Glomerular visceral epithelial cell (primary cell): ENCODE measurements at regions not wholly inside any gene's neighbourhood (a gene's known extent, or its start where the extent isn't known, plus 50 kb on each side); places are given as distances from the start of the nearest gene placed in this dataset.

Experiments used
- DNase-seq: peaks from one replicate; pipeline ENCODE4 v3.0.0-alpha.2; 2016; ENCODE audit errors: extremely low spot score

DNA sequence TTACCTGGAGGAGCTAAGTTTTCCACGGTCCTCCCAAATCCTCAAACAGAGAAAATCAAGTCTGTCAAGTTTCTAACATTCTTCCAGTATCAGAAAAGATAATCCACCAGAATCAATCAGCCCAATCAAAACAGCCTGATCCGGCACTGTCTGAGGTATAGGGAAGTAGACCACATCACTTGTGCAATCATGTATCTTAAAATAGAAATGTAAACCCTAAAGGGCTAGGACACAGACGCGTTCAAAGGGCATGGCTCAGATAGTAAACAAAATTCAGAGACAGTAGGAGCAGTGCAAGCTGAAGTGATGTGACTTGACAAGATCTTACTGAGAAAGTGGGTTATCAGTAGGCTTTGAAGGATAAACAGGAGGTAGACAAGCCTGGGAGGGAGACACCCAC is 252.4 kb upstream of the DAPK1 start:
- no peak for DNase-seq

DNA sequence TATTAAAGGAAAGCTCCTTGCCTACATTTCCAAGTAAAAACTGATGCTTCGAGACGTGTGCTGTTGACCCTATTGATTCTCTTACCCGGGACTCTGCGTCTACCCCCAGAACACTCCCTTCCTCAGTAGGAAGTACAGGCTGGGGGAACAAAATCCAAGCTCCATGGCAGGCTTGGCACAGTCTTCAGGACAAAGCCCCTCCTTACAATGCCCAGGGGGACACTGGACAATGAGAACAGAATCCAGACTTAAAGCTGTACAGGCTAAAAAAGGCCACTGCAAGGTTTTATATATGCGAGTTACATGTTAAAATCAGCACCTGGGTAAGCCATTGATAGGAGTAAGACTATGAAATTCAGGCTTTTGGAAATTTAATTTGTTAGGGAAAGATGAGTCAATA is 250.6 kb upstream of the DAPK1 start:
- DNase-seq, result no peak

DNA sequence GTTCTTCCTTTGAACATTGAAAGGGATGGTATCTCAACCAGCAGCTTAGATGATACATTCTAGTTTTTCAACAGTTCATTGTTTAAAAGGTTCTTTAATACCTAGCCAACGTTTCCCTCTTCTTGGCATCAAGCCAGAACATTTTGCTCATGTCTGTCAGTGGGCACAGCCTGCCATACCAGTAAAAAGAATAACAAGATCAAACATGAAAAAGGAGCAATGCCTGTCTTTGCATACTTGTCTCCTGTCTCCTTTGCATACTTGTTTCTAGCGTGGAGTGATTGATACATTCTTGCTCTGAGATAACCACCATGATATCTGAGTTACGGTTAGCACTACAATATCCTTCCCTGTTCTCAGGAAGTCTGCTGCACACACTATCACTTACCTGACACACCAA is 248.6 kb upstream of the DAPK1 start:
- no peak for DNase-seq

DNA sequence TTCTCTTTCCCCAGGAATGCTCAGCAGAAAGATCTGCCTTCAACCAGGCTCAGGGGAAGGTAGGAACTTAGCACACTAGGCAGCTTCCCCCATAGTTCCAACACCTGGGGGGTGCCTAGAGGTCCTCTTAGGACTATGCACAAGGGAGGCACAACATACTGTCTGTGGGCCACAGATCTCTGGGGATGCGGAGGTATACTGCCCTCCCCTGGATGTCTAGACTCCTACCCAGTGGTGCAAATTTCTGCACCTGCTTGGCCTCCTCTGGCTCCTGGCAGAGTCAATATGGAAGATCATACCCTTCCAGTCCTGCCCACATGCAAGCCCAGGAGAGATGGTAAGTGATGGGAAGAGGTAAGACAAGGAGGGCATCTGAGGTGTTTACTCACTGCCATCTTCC is 247.5 kb upstream of the DAPK1 start:
- no peak for DNase-seq

DNA sequence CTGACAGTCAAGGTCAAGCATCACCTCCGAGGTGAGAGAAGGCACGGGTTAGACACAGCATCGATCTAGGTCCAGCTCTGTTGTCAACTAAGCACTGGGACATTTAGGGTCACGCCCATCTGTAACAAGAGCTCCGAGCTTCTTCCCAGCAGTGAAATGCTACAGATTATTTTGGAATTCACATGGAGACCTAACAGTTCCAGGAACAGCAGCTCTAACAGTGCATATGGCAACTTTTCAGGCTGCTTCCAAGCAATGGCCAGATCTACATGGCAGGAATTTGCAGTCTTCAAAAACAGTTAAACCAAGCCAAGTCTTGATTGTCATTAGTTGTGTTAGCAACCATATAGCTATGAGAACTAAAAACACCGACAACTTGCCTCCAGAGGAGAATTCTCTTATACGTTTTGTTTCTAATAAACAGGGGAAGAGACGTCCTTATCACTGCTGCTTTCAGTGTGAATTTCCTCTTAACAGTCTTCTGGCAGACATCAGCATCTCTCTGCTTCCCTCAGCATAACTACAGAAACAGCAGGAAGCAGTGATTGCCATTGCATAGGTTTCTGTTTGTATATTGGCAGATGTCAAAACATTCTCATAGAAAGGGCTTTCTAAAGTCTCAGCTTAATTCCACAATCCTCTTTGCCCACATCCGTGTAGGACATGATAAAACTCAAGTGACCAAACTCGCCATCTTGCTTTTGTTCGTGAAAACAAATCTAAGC is 242.1 kb upstream of the DAPK1 start:
- DNase-seq, result no peak

DNA sequence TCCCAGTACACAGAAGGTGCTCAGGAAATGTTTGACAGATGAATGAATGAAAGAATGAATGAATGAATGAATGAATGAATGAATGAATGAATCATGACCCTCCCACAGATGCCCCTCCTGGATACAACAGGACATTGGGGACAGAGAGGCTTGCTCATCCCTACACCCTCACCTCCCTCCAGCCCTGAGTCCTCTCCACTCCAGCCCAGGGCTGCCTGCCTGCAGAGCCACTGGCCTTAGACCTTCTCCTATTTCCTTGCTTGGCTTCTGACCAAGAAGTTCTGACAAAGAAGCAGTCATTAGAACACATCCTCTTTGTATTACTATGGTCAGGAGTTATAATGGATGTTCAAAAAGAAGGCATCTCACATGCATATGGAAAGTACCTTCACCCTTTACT is 240.7 kb upstream of the DAPK1 start:
- DNase-seq, result no peak

DNA sequence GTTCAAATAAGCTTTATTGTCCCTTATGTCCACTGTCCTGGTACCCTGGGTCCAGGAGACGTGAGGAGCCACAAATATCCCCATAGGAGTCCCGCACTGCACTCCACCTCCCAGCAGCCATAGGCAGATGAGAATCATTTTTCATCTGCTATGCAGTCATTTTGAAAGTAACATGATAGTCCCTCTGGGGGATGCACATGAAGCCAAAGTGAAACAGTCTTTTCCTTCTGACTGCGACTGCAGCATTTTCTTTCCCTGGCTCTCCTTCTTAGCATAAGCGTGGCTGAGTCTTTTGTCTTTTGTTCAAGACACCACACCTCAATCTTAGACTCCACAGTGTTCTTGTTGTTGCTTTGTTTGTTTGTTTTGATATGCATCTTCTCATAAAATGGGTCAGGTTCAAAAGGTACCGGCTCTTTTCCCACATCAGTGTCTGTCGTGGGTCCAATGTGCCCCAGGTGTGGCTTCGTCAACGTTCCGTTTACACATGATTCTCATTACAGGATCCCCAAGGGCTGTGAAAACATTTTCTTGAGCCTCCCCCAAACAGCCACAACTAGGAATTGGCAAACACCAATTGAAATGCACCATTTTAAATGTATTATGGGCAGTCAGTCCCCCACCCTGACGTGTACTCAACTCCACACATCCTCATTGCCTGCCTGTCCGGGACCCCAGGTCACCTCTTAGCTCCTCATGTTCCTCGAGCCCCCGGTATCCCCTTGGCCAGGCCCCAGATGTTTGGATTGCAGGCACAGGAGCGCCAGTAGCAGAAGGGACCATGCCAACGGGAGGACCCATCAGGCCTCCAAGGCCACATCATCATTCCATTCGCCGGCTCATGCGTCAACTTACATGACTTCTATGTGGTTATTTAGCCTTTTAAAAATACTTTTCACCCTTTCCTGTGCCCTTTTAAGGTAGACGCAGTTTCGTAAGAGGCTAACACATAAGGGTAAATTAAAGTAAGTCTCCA is 237.8 kb upstream of the DAPK1 start:
- DNase-seq, result no peak

DNA sequence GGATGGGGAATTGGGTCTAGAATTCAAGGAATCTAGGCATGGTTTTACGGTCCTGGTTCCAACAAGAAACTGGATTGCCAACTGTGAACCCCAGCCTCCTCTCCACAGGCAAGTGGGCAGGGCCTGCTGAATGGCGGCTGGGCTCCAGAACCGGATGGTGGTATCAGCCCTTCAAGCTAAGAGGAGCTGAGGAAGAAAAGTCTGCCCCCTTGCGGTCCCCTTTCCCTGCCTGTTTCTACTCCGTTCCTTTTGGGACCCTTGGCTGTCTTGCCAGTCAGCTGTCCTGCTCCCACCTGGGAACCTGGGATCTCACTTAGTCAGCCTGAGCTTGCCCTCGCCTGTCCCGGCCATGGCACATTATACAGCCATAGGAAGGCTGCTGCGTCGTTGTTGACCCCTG is 234.4 kb upstream of the DAPK1 start:
- DNase-seq, result no peak

DNA sequence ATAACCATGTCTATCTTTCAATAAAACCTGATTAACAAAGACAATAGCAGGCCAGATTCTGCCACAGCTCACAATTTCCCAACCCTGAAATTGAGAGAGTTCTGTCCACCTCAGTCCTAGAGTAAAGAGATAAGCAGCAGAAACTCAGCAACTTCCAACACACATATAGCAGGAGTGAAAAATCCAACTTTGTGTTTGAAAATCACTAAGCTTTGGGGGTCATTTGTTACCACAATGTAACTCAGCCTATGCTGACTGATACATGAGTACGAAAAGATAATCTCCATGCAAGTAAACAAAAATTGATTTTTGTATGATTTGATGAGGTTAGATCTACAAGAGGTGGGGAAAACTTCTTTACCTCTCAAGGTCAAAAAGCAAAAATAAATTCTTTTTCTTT is 231.0 kb upstream of the DAPK1 start:
- DNase-seq, result no peak

DNA sequence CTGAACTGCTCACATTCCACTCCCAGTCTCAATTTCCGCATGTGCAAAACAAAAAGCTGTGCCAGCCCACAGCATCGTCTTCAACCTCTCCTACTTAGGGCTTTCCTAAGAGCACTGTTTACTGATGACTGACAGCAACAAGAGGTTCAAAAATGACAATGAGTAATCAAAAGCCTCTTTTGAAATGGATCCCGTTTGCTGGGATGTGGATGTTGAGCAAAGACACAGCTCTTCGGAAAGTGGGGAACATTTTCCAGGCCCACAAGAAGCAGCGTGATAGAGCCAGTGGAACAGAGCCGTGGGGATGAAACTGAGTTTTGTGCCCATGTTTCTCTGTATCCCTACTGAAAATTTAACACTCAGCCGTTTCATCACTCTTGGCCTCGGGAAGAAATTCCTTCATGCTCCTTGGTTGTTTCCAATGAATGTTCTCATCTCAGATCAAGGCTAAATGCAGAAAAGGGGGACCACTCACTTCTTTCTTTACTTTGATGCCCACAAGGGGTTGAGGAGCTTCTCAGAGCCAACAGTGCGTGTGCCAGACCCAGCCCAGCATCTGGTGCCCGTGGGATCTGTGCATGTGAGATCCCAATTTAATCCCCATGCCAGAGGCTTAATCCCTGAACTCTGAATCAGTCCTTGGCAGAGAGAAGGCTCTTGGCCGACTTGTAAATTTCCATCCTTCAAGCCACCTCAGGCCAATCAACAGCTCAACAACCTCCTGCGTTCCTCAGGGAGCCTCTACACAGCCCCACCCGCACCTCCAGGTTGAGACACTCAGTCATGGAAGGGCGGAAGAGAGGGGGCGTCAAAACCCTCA is 230.2 kb upstream of the DAPK1 start:
- no peak for DNase-seq

DNA sequence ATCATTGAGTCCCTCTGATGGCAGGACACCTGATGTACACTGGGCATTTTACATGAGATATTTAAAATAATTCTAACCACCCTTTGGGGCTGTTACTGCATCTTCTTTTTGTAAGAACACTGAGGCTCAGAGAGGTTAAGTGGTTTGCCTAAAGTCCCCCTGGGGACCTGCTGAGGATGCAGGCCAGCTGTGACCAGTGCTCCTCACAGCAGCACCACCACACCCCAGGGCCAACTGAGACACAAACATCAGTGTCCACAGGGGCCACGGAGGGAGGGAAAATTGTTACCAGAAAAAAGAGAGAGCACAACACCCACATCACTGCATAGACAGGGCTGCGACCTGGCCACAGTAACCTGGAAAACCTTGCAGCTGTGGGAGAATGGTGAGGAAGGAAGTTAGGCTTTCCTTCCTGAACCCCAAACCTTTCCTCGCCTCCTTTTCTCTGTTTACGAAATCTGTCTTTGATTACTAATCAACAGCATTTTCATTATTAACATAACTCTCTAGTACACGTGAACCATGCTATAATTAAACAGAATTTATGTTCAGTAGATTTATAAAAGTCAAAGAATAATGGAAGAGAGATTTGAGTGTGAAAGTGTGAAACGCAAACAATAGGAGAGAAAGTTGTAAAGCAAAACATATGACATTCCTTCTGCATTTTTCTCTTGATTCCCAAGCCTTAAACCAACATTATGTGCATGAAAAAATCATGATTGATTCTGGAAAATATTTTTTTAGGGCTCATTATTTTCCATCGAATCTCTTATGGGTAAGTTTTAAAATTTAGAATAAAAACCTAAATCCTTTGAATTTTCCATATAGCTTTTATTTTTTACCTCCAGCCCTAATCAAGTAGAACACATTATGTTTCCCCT is 228.1 kb upstream of the DAPK1 start:
- DNase-seq, result no peak

DNA sequence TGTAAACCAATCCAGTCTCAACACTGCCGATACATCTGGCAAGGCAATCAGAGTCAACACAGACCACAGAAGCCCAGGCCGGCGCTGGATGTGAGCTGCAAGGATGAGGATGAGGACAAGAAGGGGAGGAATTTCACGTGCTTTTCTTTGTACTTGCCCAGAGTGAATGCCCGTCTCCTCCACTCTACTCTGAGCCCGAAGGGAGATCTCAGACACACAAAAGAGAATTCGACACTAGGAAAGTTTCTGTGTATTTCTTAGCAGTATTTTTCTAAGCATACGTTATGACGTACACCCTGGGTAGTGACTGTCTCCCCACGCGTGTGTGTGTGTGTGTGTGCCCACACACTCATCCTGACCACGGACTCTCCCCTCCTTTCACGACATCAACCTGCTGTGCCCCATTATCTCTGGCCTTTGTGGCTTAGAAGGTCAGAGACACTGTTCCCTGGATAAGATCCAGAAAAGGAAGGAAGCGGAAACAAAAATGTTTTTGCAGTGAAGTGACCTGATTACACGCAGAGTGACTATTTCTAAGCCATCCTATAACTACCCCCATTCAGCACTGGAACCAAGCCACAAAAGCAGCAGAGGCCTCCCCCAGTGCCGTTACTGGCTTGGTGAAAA is 227.3 kb upstream of the DAPK1 start:
- DNase-seq, result peak; percentile 74

DNA sequence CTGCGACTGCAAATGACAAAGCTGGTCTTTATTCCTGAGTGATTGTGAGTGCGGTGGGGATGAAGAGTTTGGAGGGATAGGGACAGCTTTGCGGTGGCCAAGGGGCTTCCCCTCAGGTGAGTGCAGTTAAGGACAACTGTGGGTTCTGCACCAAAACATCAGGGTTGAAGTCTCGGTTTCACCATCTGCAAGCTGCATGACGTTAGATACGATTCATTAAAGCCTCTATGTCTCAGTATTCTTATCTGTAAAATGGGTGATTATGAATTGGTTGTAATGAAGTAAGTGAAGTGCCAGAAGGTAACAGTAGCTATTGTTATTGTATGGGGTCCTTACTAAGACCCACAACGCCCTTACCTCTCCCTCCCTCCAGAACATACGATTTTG is 226.8 kb upstream of the DAPK1 start:
- DNase-seq, result no peak

DNA sequence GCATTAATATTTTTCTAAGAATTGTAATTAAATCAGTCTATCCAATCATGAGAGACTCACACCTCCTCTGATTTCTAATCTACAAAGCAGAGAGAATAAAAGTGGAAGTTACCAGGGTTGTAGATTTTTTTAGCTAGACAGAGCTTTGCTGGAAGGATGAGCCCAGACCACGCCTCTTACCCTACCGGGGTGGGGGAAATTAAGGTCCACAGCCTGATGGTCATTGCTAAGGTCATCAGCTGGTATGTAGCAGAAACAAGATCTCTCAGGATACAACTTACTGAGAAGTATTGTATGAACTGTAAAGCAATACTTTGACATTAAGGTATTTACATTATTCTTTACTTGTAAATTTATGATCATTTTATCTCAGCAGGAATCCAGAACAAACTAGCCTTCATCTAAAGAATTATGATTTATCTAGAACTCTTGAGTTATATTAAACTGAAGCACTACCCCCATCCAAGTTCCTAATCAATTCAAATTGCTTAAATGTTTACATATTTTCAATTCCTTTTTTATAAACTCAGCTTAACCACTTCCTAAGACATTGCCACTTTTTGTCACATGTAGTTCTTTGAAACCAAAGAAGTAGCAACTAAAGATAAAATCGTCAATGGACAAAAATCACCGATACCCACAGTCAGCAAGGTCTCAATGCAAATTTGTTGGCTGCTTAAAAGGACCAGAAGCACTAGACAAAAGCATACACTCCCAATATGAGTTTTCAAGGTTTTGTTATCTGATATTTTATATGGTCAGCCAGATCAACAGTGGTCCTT is 225.8 kb upstream of the DAPK1 start:
- no peak for DNase-seq

DNA sequence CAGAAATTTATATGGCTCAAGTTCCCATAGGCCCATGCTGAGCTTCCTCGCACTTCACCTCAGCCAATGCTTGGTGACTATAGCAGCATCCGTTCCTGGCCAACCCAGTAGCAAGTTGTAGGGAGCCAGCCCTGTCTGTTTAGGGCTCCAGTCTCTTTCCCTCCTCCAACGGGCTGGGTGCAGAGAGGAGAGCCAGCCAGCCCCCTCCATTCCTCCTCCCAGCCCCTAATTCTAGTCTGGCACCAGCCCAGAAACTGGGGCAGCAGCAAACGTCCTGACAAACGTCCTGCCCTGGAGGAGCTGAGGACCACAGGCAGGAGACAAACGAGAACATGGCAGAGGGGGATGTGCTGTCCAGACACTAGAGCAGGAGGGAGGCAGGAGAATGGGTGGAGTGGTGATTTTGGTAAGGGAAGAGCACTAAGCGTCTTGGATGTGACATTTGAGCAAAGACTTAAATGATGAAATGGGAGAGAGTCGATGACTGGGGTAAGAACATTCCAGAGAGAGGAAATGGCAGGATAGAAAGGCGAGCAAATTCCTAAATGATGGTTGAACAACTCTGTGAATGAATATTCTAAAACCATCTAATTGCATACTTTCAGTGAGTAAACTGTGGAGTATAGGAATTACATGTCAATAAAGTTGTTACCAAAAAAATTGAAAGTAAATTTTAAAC is 222.5 kb upstream of the DAPK1 start:
- no peak for DNase-seq

DNA sequence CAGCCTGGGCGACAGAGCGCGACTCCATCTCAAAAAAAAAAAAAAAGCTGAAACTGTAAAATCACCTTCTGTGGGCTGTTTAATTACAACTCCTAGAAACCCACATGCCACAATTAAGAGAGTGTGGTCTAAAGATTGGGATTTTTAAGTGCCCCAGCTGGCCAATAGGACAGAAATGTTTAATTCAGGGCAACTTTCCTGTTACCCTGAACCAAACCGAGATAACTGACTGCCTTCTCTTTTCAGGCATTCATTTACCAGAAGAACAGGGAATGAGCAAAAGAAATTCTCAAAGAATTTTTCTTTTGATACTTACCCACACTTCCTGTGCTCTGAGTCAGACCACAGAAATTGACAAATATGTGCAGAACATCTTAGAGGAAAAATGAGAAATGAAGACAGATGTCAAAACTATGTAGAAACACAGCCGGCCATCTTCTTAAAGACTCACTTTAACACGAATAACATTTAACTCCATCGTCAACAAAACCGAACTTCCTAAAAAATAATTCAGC is 221.3 kb upstream of the DAPK1 start:
- peak; percentile 70 for DNase-seq

DNA sequence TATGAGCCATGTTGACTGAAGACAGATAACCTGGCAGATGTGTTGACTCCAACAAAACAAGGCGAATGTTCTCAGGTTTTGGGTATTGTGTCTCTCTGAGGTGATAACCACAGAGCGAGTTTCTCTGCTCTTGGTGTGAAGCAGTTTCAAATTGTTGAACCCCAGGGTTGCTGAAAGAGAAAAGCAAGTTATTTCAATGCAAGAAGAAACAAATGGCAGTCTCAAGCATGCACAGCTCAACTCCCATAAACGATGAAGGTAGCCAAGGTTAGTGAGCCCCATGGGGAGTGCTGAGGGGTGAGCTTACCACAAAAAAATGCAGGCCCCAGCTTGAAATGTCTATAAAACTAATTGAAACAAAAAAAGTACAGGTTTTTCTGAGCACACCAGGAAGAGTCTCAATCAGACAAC is 220.8 kb upstream of the DAPK1 start:
- DNase-seq, result peak; percentile 28

DNA sequence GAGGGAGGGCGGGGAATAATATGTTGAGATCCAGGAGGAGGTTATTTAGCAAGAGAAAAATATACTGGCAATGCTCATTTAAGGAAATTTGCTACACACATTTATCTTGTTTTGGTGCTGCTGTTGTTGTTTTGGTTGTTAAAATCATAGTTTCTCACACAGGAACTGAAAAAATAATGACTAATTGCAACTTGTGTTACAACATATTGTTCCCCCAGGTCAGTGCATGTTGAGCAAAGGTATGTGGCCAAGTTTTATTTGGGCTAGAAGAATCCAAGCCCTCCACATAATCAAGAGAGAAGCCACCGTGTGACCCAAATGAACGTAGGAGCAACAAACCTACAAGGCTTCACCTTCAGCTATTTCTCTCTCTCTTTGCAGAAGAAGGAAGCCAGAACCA is 220.3 kb upstream of the DAPK1 start:
- DNase-seq, result no peak
